HAP-1 (cell line): ENCODE measurements at regions not wholly inside any gene's neighbourhood (a gene's known extent, or its start where the extent isn't known, plus 50 kb on each side); places are given as distances from the start of the nearest gene placed in this dataset.
A peak's percentile ranks its signal among the peaks of the same experiment; 100 is the strongest.

Source experiments
- DNase-seq, 2 experiments: peaks; one replicate each; pipeline ENCODE4 v3.0.0-alpha.2; 2016 to 2020; ENCODE audit warnings: low spot score in 2 of 2
- H3K27me3 ChIP-seq: fragments of 250-450 bp; sonication (Bioruptor Pico); 2 replicates; pipeline ENCODE4 v1.5.1; 2020; ENCODE audit warnings: low read depth, mild to moderate bottlenecking, moderate library complexity
- H3K36me3 ChIP-seq: fragments of 250-450 bp; sonication (Bioruptor Pico); replicated peaks from 2 replicates; pipeline ENCODE4 v1.5.1; 2020; ENCODE audit warnings: mild to moderate bottlenecking
- H3K4me1 ChIP-seq: fragments of 250-450 bp; sonication (Bioruptor Pico); 2 replicates; pipeline ENCODE4 v1.5.1; 2020; ENCODE audit warnings: mild to moderate bottlenecking
- H3K4me3 ChIP-seq: fragments of 250-450 bp; sonication (Bioruptor Pico); 2 replicates; pipeline ENCODE4 v1.5.1; 2020; ENCODE audit warnings: mild to moderate bottlenecking, moderate library complexity
- H3K9me3 ChIP-seq: fragments of 250-450 bp; sonication (Bioruptor Pico); 2 replicates; pipeline ENCODE4 v1.5.1; 2020; ENCODE audit warnings: mild to moderate bottlenecking, moderate library complexity
- in situ Hi-C: fragments of 300-500 bp; cut with MboI; formaldehyde crosslinking; loops from 3 replicates; pipeline ENCODE4 v1.14.3; 2020; ENCODE audit warnings: low sequenced_read_pairs, inconsistent platforms, mixed read lengths

DNA sequence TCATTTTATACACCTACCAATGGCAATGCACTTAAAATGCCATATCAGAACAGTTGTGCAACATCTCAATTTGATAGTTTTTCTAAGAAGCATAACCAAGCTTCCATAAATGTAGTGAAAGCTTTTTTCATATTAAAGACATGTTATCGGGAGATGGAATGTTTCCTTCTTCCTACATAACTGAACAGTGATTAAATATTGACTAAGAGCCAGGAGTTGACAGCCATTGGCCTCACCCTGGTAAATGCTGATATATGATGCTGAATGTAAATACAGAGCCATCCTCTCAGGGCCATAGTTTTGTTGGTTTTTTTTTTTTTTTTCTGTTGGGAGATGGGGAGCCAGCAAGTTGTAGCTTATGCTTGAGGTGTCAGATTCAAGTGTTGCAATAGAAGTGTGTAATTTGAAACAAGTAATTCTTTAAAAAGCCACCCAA lies 203.3 kb upstream of the IL12A start:
- no peak for DNase-seq
- Histone ChIP-seq H3K4me3 (no peak overlapping the region), H3K9me3 (no peaks in the 10 kb centered on the region), H3K4me1 (peaks cover 19% of the 10 kb centered on the region), H3K36me3 (no peaks in the 10 kb centered on the region), H3K27me3 (no peaks in the 10 kb centered on the region)
- in situ Hi-C loops = no loop called here

DNA sequence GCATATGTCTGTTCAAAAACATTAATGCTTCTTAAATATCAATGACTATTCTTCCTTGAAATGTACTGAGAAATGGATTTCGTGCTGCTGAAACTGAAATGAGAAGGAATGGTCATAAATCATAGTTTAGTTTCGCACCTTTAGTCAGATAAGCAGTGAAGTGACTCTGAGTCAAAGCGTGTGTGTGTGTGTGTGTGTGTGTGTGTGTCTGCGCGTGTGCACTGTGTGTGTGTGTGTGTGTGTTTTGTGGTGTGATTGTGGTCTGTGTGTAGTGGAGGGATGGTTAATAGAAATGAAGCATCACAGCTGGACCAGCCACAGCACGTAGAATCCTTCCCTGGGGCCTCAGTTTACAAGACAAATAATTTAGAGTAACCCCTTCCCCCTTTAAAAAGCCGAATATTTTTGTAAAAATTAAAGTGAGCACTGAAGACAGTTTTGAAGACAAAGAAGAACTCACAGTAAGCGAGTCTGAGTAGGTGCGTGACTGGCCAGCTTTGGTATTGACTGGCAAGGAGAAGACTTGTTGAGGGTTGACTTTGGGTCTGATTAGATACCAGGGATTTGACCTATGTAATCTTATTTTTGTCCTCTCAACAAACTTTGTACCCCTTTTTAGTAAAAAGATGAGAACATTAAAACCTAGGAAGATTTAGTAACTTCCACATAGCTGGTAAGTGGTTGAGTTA lies 202.0 kb upstream of the IL12A start:
- no peak for DNase-seq
- Histone ChIP-seq H3K27me3 (no peaks in the 10 kb centered on the region), H3K36me3 (no peaks in the 10 kb centered on the region), H3K4me1 (peaks cover 19% of the 10 kb centered on the region), H3K9me3 (no peaks in the 10 kb centered on the region), H3K4me3 (no peak overlapping the region)
- in situ Hi-C loops = no loop called here

DNA sequence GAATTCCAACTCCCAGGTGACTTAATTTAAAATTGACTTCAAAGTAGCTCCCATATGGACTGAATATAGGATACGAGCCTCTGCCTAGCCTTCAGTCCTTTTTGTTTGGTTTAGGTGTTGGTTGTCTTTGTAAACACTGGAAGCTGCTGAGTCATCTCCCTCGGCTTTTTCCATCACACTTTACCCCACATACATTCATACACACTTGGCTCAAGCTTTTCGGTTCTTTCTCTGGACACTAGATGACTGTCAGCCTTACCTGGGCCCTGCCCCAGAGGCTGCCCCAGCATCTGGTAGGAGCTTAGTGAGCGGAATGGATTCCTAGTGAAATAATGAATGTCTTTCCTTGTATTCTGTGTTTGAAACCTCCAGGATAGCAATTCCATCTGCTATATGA lies 201.5 kb upstream of the IL12A start:
- Histone ChIP-seq H3K4me1 (peaks cover 19% of the 10 kb centered on the region), H3K9me3 (no peaks in the 10 kb centered on the region), H3K36me3 (no peaks in the 10 kb centered on the region), H3K4me3 (no peak overlapping the region), H3K27me3 (no peaks in the 10 kb centered on the region)
- in situ Hi-C loops = no loop called here
- DNase-seq = no peak

DNA sequence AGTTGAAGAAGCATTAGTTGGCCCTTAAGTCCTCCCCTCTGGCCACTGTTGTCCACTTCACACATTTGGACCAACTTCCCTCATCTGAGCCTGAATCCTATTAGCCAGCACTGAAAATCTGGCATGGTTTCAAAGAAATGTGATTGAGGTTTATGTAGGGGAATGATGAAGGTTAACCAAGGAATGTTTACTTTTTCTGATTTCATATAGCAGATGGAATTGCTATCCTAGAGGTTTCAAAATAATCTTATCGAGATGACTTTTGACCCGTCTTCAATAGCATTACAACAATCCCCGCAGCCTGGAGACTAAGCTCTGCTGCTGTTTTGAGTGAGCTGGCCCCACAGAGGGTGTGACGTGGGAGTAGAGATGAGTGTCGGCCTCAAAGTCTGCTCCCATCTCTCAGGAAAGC lies 200.8 kb upstream of the IL12A start:
- Histone ChIP-seq H3K27me3 (no peaks in the 10 kb centered on the region), H3K4me3 (no peak overlapping the region), H3K36me3 (no peaks in the 10 kb centered on the region), H3K4me1 (peaks cover 19% of the 10 kb centered on the region), H3K9me3 (no peaks in the 10 kb centered on the region)
- in situ Hi-C loops = no loop called here
- no peak for DNase-seq

DNA sequence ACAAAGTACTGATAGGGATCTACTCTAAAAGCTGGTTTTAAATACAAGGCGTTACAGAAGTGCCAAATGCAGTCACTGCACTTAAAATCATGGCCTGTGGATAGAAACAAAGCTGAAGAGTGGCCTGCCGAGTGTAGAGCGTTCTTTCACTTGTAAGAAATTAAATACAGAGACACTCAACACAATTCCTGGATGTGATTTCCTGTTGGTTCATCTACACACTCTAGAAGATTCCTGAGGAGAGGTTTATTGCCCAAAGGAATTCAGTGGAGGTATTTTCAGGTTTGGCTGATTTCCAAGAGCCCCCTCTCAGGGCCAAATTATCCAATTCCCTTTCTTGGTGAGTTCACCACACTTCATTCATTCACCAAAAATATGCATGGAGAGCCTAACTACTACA lies 200.3 kb upstream of the IL12A start:
- no peak for DNase-seq
- in situ Hi-C loops = no loop called here

DNA sequence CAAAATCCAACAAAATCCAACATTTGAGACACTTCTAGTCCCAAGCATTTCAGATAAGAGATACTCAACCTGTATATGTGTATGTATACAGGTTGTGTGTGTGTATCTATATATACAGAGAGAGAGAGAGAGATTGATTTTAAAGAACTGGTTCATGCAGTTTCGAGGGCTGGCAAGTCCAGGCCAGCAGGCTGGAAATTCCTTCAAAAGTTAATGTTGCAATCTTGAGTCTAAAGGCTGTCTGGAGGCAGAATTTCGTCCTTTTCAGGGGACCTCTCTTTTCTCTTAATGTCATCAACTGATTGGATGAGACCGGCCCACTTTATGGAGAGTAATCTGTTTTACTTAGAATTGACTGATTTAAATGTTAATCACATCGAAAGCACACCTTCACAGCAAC lies 199.6 kb upstream of the IL12A start:
- H3K9me3 ChIP-seq = no peaks in the 10 kb centered on the region
- no peaks in the 10 kb centered on the region for H3K27me3 ChIP-seq
- H3K36me3 ChIP-seq = no peaks in the 10 kb centered on the region
- DNase-seq = no peak
- H3K4me1 ChIP-seq = peaks cover 19% of the 10 kb centered on the region
- in situ Hi-C loops = no loop called here
- no peak overlapping the region for H3K4me3 ChIP-seq

More for the DNA sequence above, 200.3 kb upstream of the IL12A start:
- Histone ChIP-seq H3K9me3 (no peaks in the 10 kb centered on the region), H3K36me3 (no peaks in the 10 kb centered on the region), H3K27me3 (no peaks in the 10 kb centered on the region), H3K4me3 (no peak overlapping the region), H3K4me1 (peaks cover 19% of the 10 kb centered on the region)

DNA sequence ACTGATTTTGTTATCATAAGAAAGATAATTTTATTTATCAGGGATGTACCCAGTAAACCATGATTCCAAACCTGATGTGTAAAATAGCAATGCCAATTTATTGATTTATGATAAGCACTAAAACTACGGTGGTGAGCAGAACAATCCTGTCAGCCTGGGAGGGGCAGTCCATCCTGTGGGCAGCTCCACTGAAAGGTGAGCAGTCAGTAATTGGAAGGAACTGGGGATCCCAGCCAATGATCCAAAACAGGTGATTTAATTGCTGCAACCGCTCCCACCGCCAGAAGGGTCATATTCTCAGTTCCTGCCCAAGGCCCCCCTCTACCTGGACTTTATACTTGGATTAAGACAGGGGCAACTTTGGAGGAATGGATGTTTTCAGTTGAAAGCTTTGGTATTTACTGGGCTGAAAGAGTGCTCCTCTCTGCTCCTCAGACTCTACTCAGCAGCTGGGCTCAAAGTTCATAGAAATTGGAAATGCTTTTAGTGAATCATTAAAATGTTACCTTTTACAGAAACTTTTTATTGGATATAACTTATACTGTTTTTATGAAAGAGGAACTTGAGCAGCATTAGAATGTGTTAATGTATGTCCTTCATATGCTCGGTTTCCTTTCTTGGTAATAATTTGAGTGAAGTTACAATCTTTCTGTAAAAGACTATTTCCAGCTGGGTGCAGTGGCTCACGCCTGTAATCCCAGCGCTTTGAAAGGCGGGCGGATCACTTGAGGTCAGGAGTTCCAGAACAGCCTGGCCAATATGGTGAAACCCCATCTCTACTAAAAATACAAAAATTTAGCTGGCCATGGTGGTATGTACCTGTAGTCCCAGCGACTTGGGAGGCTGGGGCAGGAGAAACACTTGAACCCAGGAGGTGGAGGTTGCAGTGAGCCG lies 198.6 kb upstream of the IL12A start:
- H3K36me3 ChIP-seq = no peaks in the 10 kb centered on the region
- no peaks in the 10 kb centered on the region for H3K27me3 ChIP-seq
- no peak for DNase-seq
- H3K4me3 ChIP-seq = no peak overlapping the region
- H3K9me3 ChIP-seq = no peaks in the 10 kb centered on the region
- in situ Hi-C loops = no loop called here
- H3K4me1 ChIP-seq = peaks cover 19% of the 10 kb centered on the region

DNA sequence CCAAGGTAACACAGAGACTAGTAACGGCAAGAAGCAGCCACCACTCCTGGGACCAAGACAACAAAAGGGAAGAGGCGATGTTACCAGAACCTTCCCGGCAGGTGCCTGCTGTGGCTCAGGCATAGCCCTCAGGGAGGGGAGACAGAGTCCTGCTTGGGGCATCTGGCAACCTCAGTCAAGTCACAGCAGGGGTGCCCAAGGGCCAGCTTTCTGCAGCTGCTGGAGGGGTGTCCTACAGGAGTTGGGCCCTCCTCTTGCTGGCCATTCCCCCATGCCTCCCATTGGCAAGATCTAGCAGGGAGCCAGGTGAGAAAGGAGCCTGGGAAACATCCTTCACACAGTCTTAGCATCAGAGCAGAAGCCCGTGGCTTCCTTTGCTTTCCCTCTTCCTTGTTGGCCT lies 197.3 kb upstream of the IL12A start:
- in situ Hi-C loops = no loop called here
- no peak for DNase-seq

DNA sequence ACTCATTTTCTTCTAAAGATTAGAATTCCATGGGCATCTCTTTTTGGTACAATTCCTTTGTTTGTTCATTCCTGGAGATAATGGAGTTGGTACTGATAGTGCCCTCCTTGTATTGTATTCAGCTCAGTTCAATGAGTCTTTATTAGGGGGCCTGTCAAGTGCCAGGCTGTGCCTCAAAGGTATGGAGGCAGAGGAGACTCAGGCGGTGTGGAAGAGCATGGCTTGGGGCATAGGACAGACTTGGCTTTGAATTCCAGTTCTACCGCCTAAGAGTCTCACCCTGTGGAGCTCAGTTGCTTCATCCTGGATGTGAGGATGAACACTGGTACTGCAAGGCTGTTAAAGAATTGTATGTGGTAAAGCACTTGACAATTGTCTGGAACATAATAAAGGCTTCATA lies 196.6 kb upstream of the IL12A start:
- Histone ChIP-seq H3K36me3 (no peaks in the 10 kb centered on the region), H3K9me3 (no peaks in the 10 kb centered on the region), H3K4me1 (peaks cover 18% of the 10 kb centered on the region), H3K4me3 (no peak overlapping the region), H3K27me3 (no peaks in the 10 kb centered on the region)
- in situ Hi-C loops = no loop called here
- no peak for DNase-seq

More for the DNA sequence above, 197.3 kb upstream of the IL12A start:
- Histone ChIP-seq H3K4me3 (no peak overlapping the region), H3K36me3 (no peaks in the 10 kb centered on the region), H3K9me3 (no peaks in the 10 kb centered on the region), H3K4me1 (peaks cover 20% of the 10 kb centered on the region), H3K27me3 (no peaks in the 10 kb centered on the region)

DNA sequence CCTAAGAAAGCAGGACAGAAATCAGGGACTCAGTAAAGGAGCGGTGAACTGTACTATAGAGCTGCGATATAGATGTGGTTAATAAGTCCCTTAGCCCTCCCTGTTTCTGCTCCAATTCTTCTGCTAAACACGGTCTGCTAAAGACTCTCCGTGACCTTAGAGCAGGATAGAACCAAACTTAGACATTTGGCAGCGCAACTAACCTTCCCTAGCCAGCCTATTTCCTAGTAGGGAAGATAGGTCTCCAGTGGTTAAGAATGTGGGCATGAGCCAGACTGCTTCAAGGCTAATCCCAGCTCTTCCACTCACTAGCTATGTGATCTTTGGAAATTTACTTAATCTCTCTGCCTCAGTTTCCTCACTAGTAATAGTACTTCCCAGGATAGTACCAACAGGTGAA lies 193.6 kb upstream of the IL12A start:
- H3K4me3 ChIP-seq = no peak overlapping the region
- no peaks in the 10 kb centered on the region for H3K9me3 ChIP-seq
- no peaks in the 10 kb centered on the region for H3K36me3 ChIP-seq
- in situ Hi-C loops = no loop called here
- H3K4me1 ChIP-seq = peaks cover 19% of the 10 kb centered on the region
- H3K27me3 ChIP-seq = no peaks in the 10 kb centered on the region
- no peak for DNase-seq

DNA sequence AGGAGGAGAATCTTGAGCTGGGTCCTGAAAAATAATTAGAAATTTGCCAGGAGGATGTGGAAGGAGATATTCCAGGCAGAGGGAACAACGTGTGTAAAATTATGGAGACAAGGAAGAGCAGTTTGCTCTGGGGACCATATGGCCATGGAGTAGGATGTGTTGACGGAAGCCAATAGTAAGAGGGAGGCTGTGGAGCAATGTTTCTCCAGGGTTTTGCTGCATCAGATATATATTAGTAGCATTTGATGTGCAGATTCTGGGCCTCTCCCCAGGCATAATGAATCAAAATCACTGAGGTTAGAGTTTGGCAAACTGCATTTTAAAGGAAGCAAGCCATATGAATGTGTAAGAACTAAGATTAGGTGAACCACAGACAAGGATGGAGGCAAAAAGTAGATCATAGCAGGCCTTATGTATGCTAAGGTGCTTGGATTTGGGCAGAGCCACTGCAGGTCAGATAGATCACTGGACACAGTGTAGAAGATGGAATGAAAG lies 192.9 kb upstream of the IL12A start:
- no peaks in the 10 kb centered on the region for H3K36me3 ChIP-seq
- H3K9me3 ChIP-seq = no peaks in the 10 kb centered on the region
- no peaks in the 10 kb centered on the region for H3K27me3 ChIP-seq
- H3K4me1 ChIP-seq = peaks cover 19% of the 10 kb centered on the region
- no peak for DNase-seq
- in situ Hi-C loops = no loop called here
- no peak overlapping the region for H3K4me3 ChIP-seq

DNA sequence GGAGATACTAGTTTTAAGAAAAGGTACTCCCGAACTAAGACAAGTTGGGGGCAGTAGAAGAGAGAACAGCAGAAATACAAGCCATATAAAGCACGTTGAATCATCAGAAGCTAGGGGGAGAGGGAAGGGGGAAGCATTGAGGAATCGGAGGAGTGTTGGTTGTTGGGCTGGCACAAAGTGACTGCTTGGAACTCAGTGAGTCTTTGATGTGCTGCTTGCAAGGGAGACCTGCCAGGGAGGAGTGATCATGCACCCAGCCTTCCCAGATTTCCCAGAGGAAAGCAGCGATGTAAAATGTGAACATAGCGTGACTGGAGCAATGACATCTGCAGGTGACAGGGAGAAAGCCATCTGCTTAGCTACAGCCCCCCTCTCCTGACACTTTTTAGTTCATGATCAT lies 192.4 kb upstream of the IL12A start:
- no peak overlapping the region for H3K4me3 ChIP-seq
- in situ Hi-C loops = no loop called here

DNA sequence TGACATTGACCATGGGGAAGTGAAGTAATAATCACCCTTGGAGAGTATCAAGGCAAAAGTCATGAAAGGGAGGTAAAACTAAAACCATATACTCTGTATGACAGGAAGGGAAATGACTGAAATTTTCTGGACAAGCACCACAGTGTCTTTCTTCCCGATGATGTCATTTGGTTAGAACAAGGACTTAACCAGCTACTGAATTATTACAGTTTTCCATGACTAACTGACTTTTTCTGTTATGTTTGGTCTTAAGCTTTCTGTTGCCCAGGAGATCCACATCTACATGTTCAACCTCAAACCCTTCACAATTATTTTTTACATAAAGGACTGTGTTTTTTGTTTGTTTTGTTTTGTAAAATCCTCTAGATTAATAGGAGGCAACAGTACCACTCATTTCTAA lies 191.9 kb upstream of the IL12A start:
- Histone ChIP-seq H3K4me1 (peaks cover 20% of the 10 kb centered on the region), H3K27me3 (no peaks in the 10 kb centered on the region), H3K9me3 (no peaks in the 10 kb centered on the region), H3K4me3 (no peak overlapping the region), H3K36me3 (no peaks in the 10 kb centered on the region)
- in situ Hi-C loops = no loop called here
- DNase-seq = peak in 1 of 2 experiments; percentile 55

More for the DNA sequence above, 192.4 kb upstream of the IL12A start:
- Histone ChIP-seq H3K36me3 (no peaks in the 10 kb centered on the region), H3K9me3 (no peaks in the 10 kb centered on the region), H3K4me1 (peaks cover 19% of the 10 kb centered on the region), H3K27me3 (no peaks in the 10 kb centered on the region)
- DNase-seq = no peak

DNA sequence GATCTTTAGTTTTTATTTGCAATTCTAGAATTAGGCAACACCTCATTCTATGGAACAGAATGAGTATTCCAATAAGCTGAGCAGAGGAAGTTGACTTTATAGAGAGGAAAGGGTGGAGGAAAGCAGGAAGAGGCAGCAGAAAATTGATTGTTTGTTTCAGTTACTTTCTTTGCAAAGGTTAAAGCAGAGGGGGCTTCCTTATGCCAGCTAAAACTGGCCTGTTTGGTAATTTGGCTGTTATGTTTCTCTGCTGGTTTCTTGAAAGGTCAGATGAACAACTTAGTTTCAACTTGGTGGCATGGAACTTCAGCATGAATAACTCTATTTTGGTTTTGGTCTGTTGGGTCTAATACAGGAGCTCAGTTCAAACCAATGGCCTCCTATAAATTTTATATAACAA lies 190.9 kb upstream of the IL12A start:
- DNase-seq = no peak
- H3K4me3 ChIP-seq = no peak overlapping the region
- no peaks in the 10 kb centered on the region for H3K36me3 ChIP-seq
- H3K9me3 ChIP-seq = no peaks in the 10 kb centered on the region
- in situ Hi-C loops = no loop called here
- peaks cover 26% of the 10 kb centered on the region for H3K4me1 ChIP-seq
- H3K27me3 ChIP-seq = no peaks in the 10 kb centered on the region
